Sigmoid colon (tissue), 3 donors: ENCODE measurements at regions not wholly inside any gene's neighbourhood (a gene's known extent, or its start where the extent isn't known, plus 50 kb on each side); places are given as distances from the start of the nearest gene placed in this dataset.

ENCODE experiments used
- POLR2A ChIP-seq, 2 donors: fragments of 450-650 bp; IDR thresholded peaks; one replicate each; pipeline ENCODE4 v1.6.1; 2016; ENCODE audit warnings: antibody characterized with exemption in 2 of 2, mild to moderate bottlenecking in 2 of 2, moderate library complexity in 2 of 2
- TF ChIP-seq, protein P1 (sequence below), 4 experiments: fragments of 450-650 bp in 3 of 4; fragments of 200-600 bp in 1 of 4; IDR thresholded peaks; one replicate each; pipeline ENCODE4 v1.5.1; 2016 to 2019; ENCODE audit warnings: antibody characterized with exemption in 4 of 4, mild to moderate bottlenecking in 3 of 4, moderate library complexity in 2 of 4

DNA sequence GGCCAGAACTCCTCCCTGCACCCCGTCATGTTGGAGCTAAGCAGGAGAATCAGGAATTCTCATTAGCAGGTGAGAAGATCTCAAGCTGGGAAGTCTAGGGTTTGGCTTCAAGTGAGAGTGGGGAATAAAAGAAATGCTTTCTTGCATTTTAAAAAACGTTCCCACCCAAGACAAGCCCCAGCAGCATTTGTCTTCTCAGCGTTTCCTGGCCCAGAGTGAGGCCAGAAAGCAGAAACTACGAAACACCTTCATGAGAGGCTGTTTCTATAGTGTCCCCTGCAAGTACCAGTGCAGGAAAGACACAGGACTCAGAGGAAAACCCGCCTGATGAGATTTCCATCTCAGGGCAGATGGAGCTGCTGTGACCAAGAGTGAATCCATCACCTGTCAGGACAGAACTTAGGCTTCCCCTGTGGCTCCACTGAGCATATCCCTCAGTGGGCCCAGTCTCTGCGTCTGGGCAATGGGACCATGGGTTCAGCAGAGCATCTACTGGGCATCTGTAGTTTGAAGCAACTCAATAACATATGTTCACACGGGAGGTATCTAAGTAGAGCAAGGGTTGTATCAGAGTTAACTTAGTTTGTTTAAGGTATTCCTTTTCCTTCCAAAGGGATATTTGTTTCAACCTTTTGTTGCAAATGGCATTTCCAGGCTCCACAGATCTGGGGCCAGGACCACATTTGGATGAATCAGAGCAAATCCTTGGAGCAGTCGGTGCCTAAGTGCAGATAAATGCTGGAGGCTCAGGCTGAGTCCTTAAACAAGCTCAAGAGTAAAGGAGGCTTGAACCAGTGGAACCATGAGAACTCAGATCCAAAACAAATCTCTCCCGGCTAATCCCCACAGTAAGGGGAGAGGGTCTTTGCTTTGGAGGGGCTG is 548.3 kb downstream of the MIAT start:
- TF ChIP-seq, protein P1, sequence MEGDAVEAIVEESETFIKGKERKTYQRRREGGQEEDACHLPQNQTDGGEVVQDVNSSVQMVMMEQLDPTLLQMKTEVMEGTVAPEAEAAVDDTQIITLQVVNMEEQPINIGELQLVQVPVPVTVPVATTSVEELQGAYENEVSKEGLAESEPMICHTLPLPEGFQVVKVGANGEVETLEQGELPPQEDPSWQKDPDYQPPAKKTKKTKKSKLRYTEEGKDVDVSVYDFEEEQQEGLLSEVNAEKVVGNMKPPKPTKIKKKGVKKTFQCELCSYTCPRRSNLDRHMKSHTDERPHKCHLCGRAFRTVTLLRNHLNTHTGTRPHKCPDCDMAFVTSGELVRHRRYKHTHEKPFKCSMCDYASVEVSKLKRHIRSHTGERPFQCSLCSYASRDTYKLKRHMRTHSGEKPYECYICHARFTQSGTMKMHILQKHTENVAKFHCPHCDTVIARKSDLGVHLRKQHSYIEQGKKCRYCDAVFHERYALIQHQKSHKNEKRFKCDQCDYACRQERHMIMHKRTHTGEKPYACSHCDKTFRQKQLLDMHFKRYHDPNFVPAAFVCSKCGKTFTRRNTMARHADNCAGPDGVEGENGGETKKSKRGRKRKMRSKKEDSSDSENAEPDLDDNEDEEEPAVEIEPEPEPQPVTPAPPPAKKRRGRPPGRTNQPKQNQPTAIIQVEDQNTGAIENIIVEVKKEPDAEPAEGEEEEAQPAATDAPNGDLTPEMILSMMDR (IDR thresholded peaks at IDR 0.05), result no peak
- TF ChIP-seq POLR2A (IDR thresholded peaks at IDR 0.05), result no peak
